ENCODE measurements at regions not wholly inside any gene's neighbourhood (a gene's known extent, or its start where the extent isn't known, plus 50 kb on each side); places are given as distances from the start of the nearest gene placed in this dataset.
A peak's percentile ranks its signal among the peaks of the same experiment; 100 is the strongest.

- Histone ChIP-seq H3F3A (ENCODE audit: low read depth) (no peaks in the 10 kb centered on the region), H3K36me3 (no peaks in the 10 kb centered on the region), H3K27ac (no peak overlapping the region), H3K4me2 (peak overlapping the region; percentile 8), H3K4me3 (no peak overlapping the region), H3K4me1 (peaks cover 22% of the 10 kb centered on the region), H3K9me3 (ENCODE audit: low read depth) (no peaks in the 10 kb centered on the region), H3K79me2 (ENCODE audit: low read depth) (no peaks in the 10 kb centered on the region), H2AFZ (replicated peaks) (peak overlapping the region; percentile 35), H4K20me1 (ENCODE audit: low read depth) (no peaks in the 10 kb centered on the region), H3K9ac (no peak overlapping the region), H3K27me3 (no peaks in the 10 kb centered on the region)
- H3K4me3 Mint-ChIP-seq = no peak overlapping the region
- no peak for TF ChIP-seq CTCF (IDR thresholded peaks at IDR 0.05)
- no peak for TF ChIP-seq EZH2 (IDR thresholded peaks at IDR 0.05)
- TF ChIP-seq EZH2phosphoT487 (IDR thresholded peaks at IDR 0.05) = no peak
- H3K9me3 Mint-ChIP-seq = peaks cover 5% of the 10 kb centered on the region
- DNase-seq (ENCODE audit: low spot score) = peak; percentile 47
- no peaks in the 10 kb centered on the region for H3K36me3 Mint-ChIP-seq
- H3K27me3 Mint-ChIP-seq (ENCODE audit: insufficient read depth, low read depth) = peaks cover 10% of the 10 kb centered on the region
- H3K27ac Mint-ChIP-seq = peak overlapping the region; percentile 61
- H3K4me1 Mint-ChIP-seq = peaks cover 36% of the 10 kb centered on the region
Observed at GRCh38 chr3:197428117-197428801, 127.5 kb downstream of the BDH1 start.

- H3K36me3 ChIP-seq = no peaks in the 10 kb centered on the region
- no peaks in the 10 kb centered on the region for H3K27me3 ChIP-seq
- Mint-ChIP-seq H3K9me3 (peaks cover 5% of the 10 kb centered on the region), H3K4me1 (peaks cover 39% of the 10 kb centered on the region), H3K27me3 (ENCODE audit: insufficient read depth, low read depth) (peaks cover 12% of the 10 kb centered on the region), H3K36me3 (no peaks in the 10 kb centered on the region), H3K27ac (peak overlapping the region; percentile 21), H3K4me3 (no peak overlapping the region)
- no peak for DNase-seq (ENCODE audit: low spot score)
- H2AFZ ChIP-seq (replicated peaks) = no peak overlapping the region
- no peak overlapping the region for H3K27ac ChIP-seq
- no peak overlapping the region for H3K9ac ChIP-seq
- no peak overlapping the region for H3K4me3 ChIP-seq
- no peak overlapping the region for H3K4me2 ChIP-seq
- H3K79me2 ChIP-seq (ENCODE audit: low read depth) = no peaks in the 10 kb centered on the region
- H3K4me1 ChIP-seq = peaks cover 22% of the 10 kb centered on the region
- TF ChIP-seq CTCF (IDR thresholded peaks at IDR 0.05) (no peak), EZH2 (IDR thresholded peaks at IDR 0.05) (no peak), EZH2phosphoT487 (IDR thresholded peaks at IDR 0.05) (no peak)
- H3K9me3 ChIP-seq (ENCODE audit: low read depth) = no peaks in the 10 kb centered on the region
- H3F3A ChIP-seq (ENCODE audit: low read depth) = no peaks in the 10 kb centered on the region
- H4K20me1 ChIP-seq (ENCODE audit: low read depth) = no peaks in the 10 kb centered on the region
Observed at GRCh38 chr3:197427021-197427420, 128.6 kb upstream of the DLG1 start.

- H3K9me3 ChIP-seq (ENCODE audit: low read depth) = no peaks in the 10 kb centered on the region
- H4K20me1 ChIP-seq (ENCODE audit: low read depth) = no peaks in the 10 kb centered on the region
- no peak overlapping the region for H3K4me2 ChIP-seq
- Mint-ChIP-seq H3K9me3 (peaks cover 5% of the 10 kb centered on the region), H3K36me3 (no peaks in the 10 kb centered on the region), H3K27me3 (ENCODE audit: insufficient read depth, low read depth) (peaks cover 10% of the 10 kb centered on the region), H3K4me3 (no peak overlapping the region), H3K4me1 (peaks cover 39% of the 10 kb centered on the region), H3K27ac (no peak overlapping the region)
- no peaks in the 10 kb centered on the region for H3K79me2 ChIP-seq (ENCODE audit: low read depth)
- H3K27ac ChIP-seq = no peak overlapping the region
- no peak overlapping the region for H3K4me3 ChIP-seq
- H2AFZ ChIP-seq (replicated peaks) = no peak overlapping the region
- DNase-seq (ENCODE audit: low spot score) = no peak
- H3K36me3 ChIP-seq = no peaks in the 10 kb centered on the region
- no peak overlapping the region for H3K9ac ChIP-seq
- H3K27me3 ChIP-seq = no peaks in the 10 kb centered on the region
- TF ChIP-seq EZH2 (IDR thresholded peaks at IDR 0.05) (no peak), EZH2phosphoT487 (IDR thresholded peaks at IDR 0.05) (no peak)
- H3K4me1 ChIP-seq = peaks cover 22% of the 10 kb centered on the region
- H3F3A ChIP-seq (ENCODE audit: low read depth) = no peaks in the 10 kb centered on the region
Observed at GRCh38 chr3:197426121-197426566, 127.7 kb upstream of the DLG1 start.

- Mint-ChIP-seq H3K4me3 (no peak overlapping the region), H3K27me3 (ENCODE audit: insufficient read depth, low read depth) (peaks cover 10% of the 10 kb centered on the region), H3K27ac (no peak overlapping the region), H3K4me1 (peaks cover 36% of the 10 kb centered on the region), H3K9me3 (peaks cover 2% of the 10 kb centered on the region), H3K36me3 (no peaks in the 10 kb centered on the region)
- Histone ChIP-seq H3K27ac (no peak overlapping the region), H4K20me1 (ENCODE audit: low read depth) (no peaks in the 10 kb centered on the region), H2AFZ (replicated peaks) (no peak overlapping the region), H3K4me3 (no peak overlapping the region), H3K27me3 (no peaks in the 10 kb centered on the region), H3K9me3 (ENCODE audit: low read depth) (no peaks in the 10 kb centered on the region), H3K9ac (no peak overlapping the region), H3K4me2 (no peak overlapping the region), H3K36me3 (no peaks in the 10 kb centered on the region), H3K79me2 (ENCODE audit: low read depth) (no peaks in the 10 kb centered on the region), H3F3A (ENCODE audit: low read depth) (no peaks in the 10 kb centered on the region), H3K4me1 (peaks cover 22% of the 10 kb centered on the region)
- TF ChIP-seq CTCF (IDR thresholded peaks at IDR 0.05) (no peak), EZH2phosphoT487 (IDR thresholded peaks at IDR 0.05) (no peak), EZH2 (IDR thresholded peaks at IDR 0.05) (no peak)
- no peak for DNase-seq (ENCODE audit: low spot score)
Observed at GRCh38 chr3:197425485-197426120, 127.2 kb upstream of the DLG1 start.

Data from neural progenitor cell (in vitro differentiated cells).